Activated T-cell treated with anti-CD3 and anti-CD28 coated beads for 48 hours (primary cell): ENCODE measurements at regions not wholly inside any gene's neighbourhood (a gene's known extent, or its start where the extent isn't known, plus 50 kb on each side); places are given as distances from the start of the nearest gene placed in this dataset.

Experiments
- DNase-seq: peaks from one replicate; pipeline ENCODE4 v3.0.0-alpha.2; 2020; ENCODE audit warnings: low read depth

- no peak for DNase-seq
Measured at GRCh38 chr11:70764356-70764905, 366.1 kb downstream of the CTTN start.

DNA sequence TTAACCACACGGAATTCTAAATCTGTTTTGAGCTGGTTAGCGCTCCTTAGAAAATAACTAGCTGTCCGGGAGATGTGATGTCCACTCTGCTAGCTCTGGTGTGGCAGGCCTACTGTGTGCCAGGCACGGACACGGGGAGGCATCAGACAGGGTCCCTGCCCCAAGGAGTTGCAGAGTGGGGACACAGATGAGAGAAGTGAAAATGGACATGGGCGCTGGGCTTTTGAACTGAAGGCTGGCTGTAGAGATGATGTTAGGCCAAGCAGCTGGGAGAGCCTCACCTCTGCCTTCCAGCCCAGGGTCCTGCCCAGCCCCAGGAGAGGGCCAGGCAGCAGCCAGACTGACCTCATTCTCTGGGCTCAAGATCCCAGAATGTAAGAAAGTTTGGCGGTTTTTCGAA is 368.6 kb downstream of the CTTN start:
- DNase-seq = no peak

DNA sequence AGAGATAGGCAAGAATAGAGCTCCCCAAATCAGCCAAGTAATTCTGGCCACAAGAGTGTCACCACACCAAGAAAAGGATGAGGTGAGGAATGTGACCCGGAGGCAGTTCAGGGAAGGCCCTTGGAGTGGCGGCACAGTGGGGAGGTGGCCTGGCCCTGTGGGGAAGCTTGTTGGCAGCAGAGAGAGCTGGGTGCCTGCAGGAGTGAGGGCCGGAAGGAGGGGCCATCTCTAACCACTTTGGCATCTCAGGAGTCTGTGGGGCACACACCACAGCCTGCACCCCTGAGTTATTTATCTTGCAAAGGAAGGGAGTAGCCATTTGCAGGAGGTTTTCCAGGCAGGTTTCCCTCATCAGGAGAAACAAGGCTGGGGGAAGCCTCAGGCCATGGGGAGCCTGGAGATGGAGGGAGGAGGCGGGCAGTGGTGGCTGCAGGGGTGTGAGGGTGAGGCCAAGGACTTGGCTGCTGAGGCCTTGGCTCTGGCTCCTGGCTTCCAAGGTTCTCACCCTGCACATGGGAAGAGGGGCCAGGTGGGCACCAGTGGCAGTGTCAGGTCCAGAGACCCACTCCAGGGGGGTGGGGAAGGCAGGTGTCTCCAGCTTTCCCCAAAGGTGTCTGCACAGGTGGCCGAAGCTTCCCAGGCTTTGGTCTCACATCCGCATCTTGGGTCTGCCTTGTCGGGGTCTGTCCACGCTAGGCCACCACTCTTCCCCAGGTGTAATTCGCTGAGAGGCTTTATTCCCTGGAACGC is 370.2 kb downstream of the CTTN start:
- no peak for DNase-seq

GRCh38 chr11:70769106-70769505 is 370.8 kb downstream of the CTTN start:
- DNase-seq = no peak

DNA sequence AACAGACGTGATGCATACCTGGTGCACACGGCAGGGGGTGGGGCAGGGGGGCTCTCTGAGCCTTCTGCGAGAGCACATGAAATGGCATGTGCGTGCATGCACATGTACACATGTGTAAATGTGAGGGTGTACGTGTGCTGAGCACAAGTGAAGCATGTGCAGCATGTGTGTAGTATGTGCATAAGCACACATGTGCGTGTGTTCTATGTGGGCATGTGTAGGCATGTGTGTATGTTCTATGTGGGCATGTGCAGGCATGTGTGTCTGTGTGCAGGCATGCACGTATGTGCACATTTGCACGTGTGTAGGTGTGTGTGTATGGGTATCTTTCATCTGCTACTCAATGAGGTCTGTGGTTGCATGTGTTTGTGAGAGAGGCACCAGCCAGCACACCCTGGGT is 371.2 kb downstream of the CTTN start:
- no peak for DNase-seq

DNA sequence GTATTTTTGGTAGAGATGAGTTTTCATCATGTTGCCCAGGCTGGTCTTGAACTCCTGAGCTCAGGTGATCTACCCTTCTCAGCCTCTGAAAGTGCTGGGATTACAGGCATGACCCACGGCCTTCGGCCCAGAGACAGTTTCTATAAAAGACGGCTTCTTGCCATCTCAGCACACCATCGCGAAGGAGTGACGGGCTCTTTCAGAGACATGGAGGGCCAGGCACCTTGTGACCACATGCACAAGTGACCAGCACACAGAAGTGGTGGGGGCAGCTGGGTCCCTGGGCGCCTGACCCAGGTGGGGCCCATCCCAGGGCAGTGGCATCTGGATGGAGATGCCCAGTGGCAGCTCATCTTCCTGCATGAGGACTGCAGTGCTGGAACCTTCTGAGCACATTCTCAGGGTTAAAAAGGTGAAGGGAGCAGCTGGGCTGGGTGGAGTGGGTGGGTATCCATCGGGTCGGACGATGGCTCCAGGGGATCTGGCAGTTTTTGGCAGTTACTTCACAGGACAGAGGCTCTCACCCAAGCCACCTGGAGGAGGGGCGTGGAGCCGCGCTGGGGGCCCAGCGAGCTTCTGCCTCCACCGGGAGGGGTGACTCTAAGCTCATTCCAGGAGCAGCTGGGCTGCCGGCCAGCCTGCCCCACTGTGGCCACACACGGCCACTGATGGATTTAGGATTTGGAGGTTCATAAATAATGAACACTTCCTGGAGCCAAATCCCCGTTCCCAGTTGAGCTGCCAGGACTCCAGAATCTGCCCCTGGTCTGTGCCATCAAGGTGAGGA is 373.0 kb downstream of the CTTN start:
- no peak for DNase-seq

GRCh38 chr11:70772950-70773349 is 374.6 kb downstream of the CTTN start:
- no peak for DNase-seq

DNA sequence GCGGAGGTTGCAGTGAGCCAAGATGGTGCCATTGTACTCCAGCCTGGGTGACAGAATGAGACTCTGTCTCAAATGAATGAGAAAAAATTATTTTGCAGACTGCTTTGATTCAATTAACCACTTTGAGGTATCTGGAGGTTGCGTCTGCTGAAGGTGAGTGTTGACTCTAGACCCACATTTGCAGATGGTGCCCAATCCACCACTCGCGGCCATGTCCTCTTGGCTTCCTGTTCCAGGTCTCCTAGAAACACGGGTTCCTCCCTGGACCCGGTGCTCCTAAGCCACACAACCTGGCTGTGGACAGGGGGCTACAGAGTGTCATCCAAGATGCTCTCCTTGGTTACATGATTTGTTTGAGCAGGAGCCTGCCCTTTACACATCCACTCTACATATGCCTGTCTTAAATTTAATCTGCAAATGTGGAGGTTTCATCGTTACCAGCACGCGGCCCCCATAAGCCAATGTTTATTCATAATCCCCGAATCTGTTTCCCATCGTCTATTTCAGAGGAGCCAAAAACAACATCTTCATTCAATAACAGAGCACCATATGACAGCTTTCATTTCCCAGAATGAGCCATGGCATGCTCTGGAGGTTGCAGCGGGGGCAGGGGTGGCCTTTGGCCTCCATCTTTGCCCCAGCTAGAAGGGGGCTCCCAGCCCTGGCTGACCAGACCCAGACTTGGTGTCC is 377.2 kb downstream of the CTTN start:
- no peak for DNase-seq

DNA sequence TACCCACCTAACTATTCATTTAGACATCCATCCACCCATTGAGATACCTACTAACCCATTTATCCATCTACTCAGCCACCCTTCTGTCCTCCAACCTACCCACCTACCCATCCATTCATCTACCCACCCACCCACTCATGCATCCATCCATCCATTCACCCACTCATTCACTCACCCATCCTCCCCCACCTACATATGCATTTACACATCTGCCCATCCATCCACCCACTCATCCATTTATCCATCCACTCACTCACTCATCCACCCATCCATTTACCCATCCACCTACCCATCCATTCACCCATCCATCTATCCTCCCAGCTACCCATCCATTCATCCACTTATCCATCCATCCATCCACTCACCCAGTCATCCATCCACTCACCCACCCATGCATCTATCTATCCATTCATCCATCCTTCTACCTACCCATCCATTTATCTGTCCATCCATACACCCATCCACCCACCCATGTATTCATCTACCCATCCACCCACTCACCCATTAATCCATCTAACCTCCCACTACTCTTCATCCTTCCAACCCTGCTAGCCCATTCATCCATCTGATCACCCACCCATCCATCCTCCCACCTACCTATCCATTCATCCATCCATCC is 378.7 kb downstream of the CTTN start:
- DNase-seq = no peak

DNA sequence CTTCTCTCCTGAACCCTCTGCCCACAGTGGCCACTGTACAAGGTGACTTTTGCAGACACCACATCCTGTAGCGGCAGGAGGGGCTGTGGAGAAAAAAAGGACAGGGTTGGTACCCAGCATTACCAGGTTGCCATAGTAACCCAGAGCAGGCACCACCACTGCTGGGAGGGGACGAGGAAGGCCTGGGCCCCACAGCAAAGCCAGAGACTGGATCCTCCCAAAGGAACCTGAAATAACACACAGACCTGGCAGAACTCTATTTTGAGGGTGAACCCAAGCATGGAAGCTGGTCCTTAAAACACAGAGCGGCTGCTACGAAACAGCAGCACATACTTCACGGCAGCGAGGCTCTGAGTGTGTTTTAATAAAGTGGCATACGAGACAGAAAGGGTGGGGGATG is 380.6 kb downstream of the CTTN start:
- no peak for DNase-seq

- DNase-seq = no peak
Measured at GRCh38 chr11:70779433-70780245, 381.3 kb downstream of the CTTN start.

GRCh38 chr11:70780246-70780535 is 381.9 kb downstream of the CTTN start:
- DNase-seq = no peak

GRCh38 chr11:70782401-70782913 is 384.1 kb downstream of the CTTN start:
- no peak for DNase-seq

GRCh38 chr11:70783356-70783755 is 385.0 kb downstream of the CTTN start:
- no peak for DNase-seq

DNA sequence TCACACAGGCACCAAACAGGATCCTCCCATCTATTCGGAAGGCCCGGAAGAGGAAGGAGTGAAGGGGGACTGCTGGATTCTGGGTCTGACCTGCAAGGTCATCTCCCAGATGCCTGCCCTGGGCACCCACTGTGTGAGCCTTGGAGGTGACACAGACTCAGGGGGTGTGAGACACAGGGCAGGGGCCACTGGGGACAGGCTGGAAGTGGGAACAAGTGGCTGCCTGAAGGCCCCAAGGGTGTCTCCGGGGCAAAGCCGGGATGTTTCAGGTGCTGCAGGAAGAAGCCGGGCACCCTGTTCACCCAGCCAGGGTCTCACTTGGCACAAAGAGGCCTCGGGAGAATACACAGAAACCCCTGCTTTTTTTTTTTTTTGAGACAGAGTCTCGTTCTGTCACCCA is 385.5 kb downstream of the CTTN start:
- no peak for DNase-seq

- no peak for DNase-seq
Measured at GRCh38 chr11:70785372-70785771, 387.0 kb downstream of the CTTN start.

DNA sequence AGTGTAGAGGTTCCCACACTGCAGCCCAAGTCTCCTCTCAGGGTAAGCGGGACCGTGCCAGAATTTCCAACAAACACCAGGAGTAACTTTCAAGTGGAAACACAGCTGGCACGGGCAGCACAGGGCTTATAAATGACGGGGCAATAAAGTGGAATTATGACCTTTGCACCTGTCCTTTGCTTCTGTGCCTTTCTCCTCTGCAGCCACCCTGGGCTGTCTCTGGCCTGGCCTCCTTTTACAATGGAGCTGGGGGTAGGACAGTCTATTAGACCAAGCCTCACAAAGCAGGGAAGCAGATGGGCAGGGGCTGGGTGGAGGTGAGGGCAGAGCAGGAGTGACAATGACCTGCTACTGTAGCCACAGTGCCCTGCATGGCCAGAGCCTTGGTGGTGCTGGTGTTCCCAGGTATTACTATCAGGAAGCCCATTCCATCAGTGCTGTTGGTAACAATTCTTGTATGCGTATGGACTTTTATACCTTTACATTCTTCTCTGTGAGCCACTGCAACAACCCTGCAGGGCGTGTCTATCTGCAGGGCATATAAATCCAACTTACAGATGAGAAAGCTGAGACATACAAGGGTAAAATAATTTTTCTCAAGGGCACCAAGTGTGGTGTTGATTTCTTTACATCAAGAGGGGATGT is 387.8 kb downstream of the CTTN start:
- no peak for DNase-seq

DNA sequence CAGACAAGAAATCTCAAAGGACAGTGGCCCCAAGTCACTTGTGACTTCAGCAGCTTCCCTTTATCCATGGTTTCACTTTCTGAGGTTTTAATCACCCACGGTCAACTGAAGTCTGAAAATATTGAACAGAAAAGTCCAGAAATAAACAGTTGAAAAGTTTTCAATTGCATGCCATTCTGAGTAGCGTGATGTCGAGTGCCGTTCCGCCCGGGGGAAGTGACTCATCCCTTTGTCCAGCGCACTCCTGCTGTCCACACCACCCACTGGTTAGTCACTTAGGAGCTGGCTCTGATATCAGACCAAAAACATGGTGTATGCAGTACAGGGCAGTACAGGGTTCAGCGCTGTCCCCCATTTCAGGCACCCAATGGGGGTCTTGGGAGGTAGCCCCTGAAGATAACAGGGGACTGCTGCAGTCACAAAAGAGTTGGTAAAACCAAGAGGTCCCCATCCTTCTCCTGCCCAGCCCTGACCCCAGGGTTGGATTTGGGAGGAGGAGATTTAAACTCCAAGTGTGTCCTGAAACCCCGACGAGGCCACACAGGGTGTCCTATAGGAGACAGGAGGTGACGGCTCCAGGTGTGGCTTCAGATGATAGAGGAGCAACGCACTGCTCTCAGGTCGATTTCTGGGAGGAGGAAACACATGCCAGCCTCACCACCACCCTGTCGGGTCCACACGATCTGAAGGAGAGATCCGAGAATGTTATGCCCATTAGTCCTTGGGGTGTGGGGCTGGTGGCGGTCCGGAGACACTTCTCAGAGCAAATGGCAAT is 390.1 kb downstream of the CTTN start:
- no peak for DNase-seq

DNA sequence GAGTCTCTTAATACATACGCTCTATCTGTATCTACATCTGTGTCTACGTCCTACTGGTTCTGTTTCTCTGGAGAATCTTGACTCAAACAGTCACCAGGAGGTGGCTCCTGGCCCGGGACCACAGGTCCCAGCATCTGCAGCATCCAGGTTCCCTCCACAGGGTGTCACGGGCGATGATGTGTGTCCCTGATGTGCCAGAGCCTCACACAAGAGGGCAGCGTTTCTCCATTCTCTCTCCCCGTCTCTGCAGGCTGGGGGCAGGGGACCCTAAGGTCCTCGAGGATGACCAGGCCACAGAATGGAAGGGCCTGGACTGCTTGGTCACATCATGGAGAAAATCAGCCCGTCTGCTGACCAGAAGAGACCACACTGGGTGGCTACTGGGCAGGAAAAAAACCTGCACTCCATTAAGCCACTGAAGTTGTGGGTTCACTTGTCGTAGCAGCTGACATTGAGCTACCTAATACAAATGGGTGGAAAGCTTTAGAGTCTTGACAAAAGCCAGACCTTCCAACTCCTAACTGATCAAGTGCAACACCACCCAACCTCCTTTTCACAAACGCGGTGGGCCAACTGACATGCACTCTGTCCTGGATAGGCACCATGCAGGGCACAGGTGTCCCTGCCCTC is 392.5 kb downstream of the CTTN start:
- DNase-seq = no peak
